Daoy (cell line): ENCODE measurements at regions not wholly inside any gene's neighbourhood (a gene's known extent, or its start where the extent isn't known, plus 50 kb on each side); places are given as distances from the start of the nearest gene placed in this dataset.
"Not testable (repeated sequence)": the region's sequence is repeated elsewhere in the genome, so short reads cannot be mapped to it uniquely, and the experiment has no call there.

Experiments used
- DNase-seq: peaks from one replicate; pipeline ENCODE4 v3.0.0-alpha.2; 2015; ENCODE audit warnings: low read depth

DNA sequence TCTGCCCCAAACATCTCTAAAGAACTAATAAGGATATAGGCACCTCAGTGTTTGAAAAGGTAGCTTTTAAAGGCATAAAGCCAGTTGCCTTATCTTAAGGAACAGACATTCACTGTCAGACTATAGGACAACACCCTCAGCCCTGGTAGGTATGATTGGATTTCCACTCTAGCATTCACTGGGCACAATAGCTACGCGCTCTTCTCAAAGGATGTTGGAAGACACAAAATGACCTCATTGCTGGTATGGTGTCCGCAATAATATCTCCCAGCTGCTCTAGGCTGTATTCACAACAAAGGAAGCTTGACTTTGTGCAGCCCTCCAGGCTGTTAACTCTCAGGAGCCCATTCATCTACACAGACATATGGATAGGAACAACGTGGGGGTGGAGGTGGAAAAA is 119.4 kb upstream of the CXADR start:
- no peak for DNase-seq

DNA sequence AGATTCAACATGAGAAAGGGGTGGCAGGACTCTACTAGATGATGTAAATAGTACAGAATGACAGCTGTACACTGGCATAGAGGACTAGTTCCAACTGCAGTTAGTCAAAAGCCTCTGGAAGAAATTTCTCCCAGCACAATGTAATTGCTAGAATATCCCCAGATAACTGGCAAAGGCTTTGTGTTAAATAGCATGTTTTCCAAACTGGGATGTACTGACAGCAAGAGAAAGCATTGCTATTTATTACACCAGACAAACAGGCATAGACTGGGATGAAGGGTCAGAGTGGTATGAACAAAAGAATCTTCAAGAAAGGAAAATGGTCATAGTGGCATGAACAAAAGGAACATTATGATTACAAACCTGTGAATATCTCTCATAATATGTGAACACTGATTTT is 115.9 kb upstream of the CXADR start:
- no peak for DNase-seq

DNA sequence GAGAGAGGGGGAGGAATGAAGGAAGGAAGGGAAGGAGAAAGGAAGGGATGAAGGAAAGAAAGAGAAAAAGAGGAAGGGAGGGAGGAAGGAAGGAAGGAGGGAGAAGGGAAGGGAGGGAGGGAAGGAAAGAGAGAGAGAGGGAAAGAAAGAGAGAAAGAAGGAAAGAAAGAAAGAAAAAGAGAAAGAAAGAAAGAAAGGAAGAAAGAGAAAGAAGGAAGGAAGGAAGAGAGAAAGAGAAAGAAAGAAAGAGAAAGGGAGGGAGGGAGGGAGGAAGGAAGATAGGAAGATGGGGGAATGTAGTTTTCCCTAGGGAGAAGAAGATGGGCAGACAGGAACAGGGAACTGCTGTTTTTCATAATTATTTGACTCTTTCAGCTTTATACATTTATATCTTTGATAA is 115.1 kb upstream of the CXADR start:
- no peak for DNase-seq

DNA sequence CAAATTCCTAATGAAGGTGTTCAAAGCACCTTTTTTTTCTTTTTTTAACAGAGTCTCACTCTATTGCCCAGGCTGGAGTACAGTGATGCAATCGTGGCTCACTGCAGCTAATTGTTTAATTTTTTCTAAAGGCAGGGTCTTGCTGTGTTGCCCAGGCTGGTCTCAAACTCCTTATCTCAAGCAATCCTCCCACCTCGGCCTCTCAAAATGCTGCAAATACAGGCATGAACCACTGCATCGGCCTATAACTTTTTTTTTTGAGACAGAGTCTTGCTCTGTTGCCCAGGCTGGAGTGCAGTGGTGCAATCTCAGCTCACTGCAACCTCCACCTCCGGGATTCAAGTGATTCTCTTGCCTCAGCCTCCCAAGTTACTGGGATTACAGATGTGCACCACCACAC is 113.9 kb upstream of the CXADR start:
- not testable (repeated sequence) for DNase-seq

DNA sequence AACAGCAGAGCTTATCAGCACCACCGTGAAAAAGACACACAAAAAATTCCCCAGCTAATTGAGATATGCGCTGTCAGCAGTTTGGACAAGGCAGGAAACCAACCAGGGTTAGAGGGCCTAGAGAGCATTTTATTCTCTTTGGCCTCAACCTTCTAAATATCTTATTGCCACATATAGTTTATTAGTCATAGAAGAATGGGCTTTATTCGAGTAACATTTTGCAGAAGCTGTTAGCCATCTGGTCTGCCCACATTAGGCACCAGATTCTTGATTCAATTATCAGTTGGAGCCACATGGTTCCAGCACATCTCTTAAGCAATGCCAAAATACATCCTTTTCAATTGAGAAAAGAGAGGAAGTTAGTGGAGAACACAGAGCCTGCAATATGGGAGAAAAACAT is 109.9 kb upstream of the CXADR start:
- DNase-seq: no peak

DNA sequence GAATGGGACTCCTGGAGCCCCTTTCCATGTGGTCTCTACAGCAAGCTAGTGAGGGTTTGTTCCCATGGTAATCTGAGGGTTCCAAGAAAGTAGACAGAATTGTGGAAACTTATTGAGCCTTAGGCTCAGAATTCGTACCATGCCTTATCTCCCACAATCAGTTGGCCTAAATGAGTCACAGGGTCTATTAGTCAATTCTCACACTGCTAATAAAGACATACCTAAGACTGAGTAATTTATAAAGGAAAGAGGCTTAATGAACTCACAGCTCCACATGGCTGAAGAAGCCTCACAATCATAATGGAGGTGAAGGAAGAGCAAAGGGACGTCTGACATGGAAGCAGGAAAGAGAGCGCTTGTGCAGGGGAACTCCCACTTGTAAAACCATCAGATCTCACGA is 106.6 kb upstream of the CXADR start:
- no peak for DNase-seq

DNA sequence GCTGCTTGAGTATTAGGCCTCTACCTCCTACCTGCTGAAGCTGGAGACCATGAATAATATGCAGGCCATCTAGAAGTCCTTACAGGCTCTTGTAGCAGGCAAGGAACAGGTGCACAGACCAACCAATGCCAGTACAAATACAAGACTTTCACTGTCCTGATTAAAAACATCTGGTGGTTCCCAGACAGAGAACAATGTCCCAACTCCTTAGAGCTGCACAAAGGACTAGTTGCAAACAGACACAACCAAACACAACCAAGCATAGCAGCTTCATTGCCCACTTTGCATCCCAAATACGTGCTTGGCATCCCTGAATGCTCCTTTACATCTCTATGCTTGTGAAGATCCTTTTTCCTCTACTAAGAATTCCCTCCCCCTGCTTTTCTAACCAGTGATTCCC is 98.1 kb upstream of the CXADR start:
- DNase-seq: no peak

DNA sequence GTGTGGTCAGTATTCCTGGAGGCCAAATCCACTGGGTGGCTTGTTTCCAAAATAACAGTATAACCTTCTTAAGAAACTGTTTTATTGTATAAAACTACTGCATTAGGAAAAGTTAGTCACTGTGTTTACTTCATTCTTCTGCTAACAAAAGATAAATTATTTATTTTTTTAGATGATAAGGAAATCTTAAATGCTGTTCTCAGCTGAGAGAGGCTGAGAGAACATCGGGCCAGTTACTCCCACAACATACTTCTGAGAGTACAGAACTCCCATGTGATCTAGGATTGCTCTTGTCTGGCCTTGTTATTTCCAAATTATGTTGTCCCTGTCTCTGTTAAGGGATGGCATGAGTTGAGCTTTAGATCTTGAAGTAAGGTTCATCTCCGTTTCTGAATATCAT is 96.7 kb upstream of the CXADR start:
- no peak for DNase-seq

DNA sequence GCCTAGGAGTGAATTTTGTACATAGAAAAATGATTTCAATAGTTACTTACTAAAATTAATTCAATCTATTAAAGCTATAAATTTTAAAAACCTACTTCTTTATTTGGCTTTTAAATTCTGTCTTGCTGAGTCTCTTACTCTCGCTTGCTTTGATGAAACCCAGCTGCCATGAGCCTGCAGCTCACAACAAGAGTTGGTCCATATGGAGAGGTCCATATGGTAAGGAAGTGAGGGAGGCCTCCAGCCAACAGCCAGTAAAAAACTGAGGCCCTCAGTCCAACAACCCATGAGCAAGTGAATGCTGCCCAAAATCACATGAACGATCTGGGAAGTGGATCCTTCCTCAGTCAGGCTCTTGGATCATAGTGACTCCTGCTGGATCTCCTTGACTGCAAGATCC is 89.9 kb upstream of the CXADR start:
- no peak for DNase-seq

DNA sequence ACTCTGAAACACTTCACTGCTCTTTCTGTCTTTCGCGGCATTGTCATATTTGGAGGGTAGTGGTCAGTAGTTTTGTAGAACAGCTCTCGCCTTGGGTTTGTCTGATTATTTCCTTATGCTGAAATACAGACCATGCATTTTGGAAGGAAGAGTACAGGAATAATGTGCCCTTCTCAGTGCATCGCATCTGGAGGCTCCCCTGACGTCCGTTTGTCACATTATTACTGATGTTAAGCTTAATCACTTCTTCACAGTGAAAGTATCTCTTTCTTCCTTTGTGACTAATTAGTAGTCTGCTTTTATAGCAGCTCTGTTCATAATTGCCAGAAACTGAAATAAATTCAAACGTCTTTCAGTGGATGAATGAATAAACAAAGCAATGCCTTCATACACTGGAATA is 85.7 kb upstream of the CXADR start:
- DNase-seq: no peak

DNA sequence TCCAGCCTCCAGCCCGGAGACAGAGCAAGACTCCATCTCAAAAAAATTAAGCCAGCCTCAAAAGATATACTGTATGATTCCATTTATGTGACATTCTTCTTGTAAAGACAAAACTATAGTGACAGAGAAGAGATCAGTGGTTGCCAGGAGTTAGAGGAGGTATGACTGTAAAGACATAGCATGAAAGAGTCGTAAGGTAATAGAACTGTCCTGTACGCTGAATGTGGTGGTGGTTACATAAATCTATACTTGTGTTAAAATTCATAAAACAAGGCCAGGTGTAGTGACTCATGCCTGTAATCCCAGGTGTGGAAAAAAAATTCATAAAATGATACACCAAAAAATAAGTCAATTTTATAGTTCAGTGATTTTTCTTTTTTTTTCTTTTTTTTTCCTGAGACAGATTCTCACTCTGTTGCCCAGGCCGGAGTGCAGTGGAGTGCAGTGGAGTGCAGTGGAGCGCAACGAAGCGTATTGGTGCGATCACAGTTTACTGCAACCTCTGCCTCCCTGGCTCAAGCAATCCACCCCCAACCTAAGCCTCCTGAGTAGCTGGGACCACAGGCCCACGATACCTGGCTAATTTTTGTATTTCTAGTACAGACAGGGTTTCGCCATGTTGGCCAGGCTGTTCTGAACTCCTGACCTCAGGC is 84.9 kb upstream of the CXADR start:
- no peak for DNase-seq

DNA sequence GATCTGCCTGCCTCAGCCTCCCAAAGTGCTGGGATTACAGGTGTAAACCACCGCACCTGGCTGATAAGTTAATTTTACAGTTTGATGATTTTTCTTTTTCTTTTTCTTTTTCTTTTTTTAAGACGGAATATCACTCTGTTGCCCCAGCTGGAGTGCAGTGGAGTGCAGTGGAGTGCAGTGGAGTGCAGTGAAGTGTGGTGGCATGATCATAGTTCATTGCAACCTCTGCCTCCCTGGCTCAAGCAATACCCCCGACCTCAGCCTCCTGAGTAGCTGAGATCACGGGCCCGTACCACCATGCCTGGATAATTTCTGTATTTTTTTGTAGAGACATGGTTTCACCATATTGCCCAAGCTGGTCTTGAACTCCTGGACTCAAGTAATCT is 84.4 kb upstream of the CXADR start:
- no peak for DNase-seq

DNA sequence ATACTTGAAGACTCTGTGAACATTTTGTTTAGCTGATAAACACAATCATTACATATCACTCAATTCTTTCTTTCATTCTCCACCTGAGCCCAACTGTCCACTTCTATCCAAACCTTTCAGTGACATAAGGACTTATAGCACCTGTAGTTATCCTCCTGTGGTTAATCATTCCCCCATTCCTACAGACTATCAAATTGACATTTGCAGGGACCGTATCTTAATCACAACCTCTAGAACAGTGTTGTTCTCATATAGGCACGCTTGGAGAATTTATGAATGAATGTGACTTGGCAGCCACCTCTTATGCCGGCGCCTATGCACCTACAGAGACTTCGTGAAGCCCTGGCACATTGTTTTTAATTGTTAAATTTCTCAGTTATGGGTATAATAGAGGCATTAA is 83.9 kb upstream of the CXADR start:
- DNase-seq: no peak

DNA sequence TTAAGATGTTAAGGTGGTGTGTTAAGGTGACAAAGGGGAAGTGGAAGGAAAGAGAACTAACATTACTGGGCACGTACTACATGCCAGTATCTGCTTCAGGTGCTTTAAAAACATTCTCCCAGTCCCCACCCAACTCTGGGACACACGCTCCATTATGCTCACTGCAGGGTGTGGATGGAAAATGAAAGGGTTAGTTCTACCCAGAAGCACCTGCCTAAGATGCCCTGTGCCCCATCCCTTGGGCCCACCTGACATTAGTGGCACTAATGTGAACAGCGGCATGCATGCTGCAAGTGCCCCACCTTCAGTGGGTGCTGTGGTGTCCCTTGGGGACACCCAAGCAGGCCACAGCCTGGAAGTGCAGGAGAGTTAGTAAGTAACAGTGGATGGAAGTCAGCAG is 82.9 kb upstream of the CXADR start:
- DNase-seq: no peak

DNA sequence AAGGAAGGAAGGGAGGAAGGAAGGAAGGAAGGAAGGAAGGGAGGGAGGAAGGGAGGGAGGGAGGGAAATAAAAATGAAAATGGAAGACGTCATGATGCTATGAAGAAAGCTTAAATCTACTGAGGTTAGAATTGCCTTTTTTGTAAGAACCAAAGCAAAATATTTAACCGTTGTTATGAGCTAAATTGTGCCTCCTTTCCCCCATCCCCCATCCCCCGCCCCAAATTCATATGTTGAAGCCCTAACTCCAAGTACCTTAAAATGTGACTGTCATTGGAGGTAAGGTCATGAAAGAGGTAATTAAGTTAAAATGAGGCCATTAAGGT is 80.1 kb upstream of the CXADR start:
- DNase-seq: no peak

DNA sequence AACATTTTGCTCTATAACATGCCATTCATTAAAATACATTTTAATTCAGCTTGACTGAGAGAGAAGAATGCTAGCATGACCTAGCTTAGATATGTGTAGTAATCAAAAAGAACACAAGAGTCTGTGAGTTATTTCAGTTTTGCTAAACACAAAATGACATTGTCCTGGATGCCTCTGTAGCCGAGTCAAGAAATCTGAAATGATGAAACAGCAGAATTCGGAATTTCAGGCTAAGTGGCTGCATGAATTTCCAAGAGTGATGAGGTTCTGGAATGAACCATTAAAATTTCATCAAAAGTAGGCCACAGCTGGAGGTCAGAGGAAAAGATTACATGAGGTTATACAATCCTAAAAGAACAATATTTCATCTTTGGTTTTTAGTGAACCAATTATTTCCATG is 79.1 kb upstream of the CXADR start:
- no peak for DNase-seq

DNA sequence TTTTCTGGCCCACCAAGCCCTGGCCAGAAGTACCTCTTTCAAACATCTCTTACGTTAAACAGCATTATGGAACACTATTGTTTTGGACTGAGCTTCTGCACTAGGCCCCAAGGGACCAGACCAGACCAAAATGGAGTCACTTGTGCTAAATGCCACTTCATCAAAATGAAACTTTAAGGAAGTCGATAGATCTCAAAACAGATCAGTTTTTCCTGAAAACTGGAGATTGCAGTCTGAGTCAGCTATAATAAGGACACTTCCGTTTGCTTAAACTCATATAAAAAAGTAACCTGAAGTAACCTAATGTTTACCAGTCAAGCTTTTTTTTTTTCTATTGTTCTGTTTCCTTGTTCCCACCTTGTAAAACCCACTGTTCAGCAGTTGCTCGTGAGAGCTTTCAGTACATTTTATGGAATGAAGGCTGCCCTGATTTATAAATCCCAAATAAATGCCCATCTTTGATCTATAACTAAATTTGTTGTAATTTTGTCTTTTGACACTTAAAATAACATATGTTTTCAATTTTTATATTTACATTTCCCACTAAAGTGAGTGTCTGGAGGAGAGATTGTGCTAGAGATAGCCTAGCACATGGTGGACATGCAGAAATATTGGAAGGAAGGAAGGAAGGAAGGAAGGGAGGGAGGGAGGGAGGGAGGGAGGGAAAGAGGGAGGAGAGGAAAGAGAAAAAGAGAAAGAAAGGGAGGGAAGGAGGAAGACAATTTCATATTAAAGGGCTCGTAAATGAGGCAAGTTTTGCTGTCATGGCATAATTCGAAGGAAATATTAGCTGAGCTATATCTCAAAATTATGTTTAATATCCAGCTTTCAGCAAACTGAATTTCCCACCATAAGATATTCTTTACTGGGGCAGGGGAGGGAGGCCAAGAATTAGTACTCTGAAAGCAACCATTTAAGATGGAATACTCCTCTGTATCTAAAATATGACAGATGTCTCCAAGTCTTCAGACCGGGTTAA is 77.0 kb upstream of the CXADR start:
- DNase-seq: no peak

DNA sequence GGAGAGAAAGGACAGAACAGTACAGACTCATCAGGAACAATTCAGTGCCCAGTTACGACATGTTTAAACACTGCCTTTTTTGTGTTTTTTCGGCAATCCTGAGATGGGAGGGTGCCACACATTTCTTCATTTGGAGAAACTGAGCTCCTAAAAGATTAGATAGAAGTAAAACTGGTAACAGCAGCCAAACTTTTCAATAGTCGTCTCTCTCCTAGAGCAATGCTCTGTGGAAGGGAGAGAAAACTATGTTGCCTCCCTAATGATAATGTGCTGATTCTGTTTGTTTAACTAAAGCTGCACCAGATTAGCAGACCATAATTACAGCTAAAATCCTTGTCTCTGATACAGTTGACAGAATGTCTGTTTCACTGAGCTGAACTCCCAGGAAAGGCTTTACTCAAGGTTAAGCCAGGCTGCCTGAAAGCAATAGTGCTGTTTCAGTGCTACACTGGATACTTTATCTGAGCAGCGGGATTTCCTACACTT is 76.2 kb upstream of the CXADR start:
- no peak for DNase-seq

DNA sequence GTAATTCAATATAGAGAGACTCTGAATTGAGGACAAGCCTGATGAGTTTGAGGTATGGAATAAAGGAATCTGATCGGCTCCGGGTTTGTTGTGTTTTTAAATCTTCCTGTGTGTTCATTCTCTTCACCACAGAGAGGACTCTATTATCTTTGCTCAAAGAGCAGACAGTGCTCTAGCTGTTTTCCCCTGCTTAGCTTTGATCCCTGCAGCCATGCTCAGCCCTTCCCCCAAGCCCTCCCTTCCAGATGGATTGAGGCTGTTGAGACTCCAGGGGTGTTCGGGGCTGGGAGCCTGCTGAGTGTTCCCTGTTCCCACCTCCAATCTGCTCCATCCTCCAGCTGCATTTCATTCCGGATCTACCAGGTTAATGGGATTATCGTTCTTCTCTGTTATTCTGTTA is 74.2 kb upstream of the CXADR start:
- no peak for DNase-seq

DNA sequence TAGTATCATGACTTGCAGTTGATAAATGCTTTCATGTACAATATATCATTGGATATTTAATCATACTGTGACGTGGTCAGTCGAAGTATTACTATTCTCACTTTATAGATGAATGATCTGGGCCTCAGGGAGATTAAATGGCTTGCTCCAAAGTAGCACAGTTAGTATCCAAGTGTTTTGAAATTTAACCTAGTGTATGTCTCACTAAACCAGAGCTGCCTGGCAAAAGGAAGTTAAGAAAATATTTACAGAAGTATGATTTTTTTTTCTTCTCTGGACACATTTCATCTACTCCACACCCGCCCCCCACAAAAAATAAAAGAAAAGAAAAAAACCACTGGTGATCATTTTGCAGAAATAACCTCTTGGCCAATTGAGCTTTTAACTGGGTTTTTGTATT is 71.9 kb upstream of the CXADR start:
- DNase-seq: no peak

DNA sequence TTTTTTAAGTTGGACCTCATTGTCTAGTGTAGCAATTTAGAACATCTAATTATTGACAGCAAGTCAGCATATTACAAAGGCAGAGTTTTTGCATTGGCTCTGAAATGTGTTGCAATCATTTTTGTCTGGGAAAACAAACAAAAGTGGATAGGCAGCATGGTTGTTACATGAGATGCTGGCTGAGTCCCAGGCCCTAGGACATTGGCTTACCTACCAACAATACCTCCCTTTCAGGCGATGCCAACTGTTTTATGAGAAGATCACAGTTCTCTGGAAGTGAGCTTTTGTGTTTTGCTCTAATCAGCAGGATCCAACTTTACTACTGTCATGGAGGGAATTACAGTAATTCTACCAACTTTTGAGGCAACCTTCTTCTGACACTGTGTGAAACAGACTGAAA is 71.5 kb upstream of the CXADR start:
- DNase-seq: no peak

DNA sequence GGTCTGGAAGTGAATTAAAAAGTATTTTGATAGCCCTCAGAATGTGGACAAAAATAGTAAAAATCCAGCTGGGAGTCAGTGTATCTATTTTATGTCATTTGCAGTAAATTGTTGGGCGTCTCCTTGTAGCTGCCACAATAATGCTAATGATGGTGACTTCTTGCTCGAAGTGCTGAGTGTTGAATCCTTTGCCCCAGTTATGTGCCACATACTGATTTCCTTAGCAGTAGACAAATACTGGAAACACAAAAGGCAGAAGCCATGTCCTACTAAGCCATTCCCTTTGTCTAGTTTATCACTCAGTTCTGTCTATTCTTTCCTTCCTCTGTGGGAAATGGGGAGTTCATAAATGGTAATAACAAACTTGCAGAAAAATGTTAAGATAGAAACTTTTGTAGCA is 70.7 kb upstream of the CXADR start:
- DNase-seq: no peak

DNA sequence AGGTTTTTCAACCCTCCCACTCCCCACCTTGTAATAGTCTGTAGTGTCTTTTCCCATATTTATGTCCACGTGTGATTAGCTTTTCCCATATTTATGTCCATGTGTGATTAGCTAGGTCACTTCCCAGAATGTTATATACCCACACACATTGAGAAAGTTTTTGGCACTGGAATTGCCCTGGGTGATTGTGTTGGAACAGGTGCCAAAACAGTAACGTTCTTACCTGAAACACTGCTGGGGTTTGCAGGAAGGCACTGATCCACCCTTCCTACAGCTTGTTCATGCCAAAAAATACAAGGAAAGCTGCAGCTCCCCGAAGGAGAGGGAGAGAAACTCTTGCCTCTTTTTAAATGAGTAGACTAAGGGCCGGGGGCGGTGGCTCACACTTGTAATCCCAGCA is 68.0 kb upstream of the CXADR start:
- no peak for DNase-seq

DNA sequence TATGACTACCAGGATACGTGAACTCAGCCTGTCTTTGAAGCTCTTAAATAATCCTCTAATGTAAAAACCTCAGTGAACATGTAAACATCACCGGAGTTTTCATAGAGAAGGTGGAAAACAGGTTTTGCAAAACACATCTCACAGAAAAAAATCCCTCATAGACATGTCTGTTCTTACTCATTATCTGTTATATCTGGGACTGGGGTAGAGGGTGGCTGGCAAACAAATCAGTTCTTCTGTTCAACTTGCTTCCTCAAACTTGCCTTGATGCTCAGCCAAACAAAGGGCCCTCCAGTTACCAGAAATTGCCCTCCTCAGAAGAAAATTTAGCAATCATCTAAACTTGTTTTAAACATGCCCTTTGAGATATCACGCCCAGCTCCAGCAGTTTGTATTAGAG is 66.1 kb upstream of the CXADR start:
- DNase-seq: no peak
